Stimulated activated naive CD8-positive, alpha-beta T cell treated with anti-CD3 and anti-CD28 coated beads, Interleukin-15, Interleukin-2, amounts not matched to agents 100 U/mL and 50 U/mL, for 24 hours (primary cell): ENCODE measurements at regions not wholly inside any gene's neighbourhood (a gene's known extent, or its start where the extent isn't known, plus 50 kb on each side); places are given as distances from the start of the nearest gene placed in this dataset.
"Not testable (repeated sequence)": the region's sequence is repeated elsewhere in the genome, so short reads cannot be mapped to it uniquely, and the experiment has no call there.

ENCODE experiments used
- ATAC-seq: fragments of 150-1000 bp; cut with Tn5 transposase; one replicate; pipeline ENCODE4 v1.10.0; 2021
- DNase-seq: peaks from one replicate; pipeline ENCODE4 v3.0.0; 2021

DNA sequence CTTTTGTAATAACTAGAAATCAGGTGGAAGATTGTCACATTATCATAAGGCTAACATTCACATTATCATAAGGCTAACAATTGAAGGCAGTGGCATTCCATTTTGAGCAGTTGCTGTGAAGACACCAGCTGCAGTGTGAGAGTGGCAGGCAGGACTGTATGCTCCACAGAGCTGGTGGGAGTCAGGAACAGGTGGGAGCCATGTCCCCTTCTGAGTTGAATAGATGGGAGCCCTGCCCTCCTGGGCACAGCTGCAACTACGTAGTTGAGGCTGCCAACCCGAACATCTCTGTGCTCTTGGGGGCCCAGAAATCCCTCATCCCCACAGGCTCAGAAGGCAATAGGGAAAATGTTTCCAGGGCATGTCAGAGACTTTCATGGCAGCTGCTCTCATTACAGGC lies 1627.6 kb downstream of the SI start:
- ATAC-seq, result no peak

DNA sequence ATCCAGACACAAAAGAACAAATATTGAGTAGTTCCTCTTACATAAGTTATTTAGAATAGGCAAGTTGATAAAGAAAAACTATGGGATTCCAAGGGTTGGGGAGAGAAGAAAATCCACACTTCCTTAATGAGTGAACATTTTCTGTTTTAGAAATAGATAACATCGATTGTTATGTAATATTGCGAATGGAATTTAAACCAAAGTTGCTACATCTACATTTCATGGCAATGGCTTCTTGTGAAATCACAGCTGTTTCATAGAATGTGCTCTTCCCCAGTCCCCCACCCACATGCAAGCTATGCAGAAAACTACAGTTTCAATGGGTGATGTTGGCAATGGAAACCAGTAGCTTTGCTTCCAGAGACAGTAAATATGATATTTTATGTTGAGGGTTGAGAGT lies 1639.5 kb downstream of the SI start:
- ATAC-seq, result no peak
- DNase-seq, result no peak

More for the DNA sequence above, 1627.6 kb downstream of the SI start:
- DNase-seq, result no peak

DNA sequence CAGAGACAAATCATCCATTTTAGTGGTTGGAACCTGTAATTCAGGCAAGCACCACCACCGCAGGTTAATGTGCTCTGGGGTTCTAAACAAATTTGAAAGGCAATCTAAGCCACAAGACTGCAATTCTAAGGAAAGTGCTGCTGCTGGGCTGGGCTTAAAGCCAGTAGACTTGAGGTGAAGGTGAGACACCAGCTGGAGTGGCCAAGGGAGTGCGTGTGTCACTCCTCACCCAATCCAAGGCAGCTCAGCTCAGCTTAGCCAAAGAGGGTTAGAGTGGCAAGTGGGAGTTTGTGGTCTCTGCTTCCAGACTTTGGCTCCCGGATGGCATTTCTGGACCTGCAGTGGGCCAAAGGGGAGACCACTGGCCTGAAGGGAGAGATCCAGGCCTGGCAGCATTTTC lies 1655.6 kb downstream of the SI start:
- ATAC-seq, result no peak
- DNase-seq, result no peak

DNA sequence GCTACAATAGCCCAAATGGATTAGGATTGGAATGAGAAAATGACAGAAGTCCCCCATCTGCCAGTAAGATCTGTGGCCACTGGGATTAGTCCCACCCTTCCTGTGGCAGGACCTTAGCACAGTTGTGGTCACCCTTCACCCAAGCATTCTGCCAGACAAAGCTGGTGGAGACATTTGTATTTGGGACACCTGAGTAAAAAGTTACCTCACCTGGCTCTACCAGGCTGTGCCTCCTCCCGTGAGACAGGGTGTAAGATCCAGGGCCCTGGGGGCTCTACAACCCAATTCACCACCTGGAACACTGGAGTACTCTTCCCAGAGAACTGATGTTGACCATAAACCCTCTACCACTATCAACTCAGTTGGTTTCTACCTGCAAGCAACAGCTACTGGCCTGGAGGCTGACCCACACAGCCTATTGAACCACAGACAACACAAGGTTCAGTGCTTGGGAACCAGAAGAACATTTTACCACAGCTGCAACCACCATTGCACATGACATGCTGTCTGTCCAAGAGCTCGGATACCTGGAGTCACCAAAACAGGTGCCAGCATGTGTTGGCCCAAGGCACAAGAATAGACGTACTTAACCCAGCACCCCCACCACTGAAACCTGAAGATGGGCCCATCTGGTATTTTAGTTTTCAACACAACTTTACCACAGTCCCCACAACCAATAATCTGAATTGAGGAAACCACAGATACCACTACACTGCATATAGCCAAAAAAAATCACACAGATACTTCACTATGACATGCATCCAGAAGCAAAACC lies 1686.7 kb downstream of the SI start:
- no peak for DNase-seq
- ATAC-seq, result no peak

DNA sequence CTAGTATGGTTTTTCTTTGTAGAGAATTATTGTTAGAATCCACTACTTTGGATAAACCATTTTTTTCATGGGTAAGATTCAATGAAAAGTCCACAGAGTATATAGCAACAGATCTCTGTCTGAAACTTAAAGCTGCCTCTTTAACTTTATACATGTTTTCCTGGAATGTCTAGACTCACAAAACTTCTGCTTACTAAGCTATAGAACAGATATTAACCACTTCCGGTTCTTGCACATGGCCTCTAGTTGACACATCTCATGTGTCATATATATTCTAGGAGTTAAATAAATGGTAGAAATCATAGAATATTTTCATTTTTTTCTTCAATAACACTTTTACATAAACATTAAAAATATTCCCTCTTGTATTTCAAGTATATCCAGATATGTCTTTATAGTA lies 1693.9 kb downstream of the SI start:
- no peak for DNase-seq
- no peak for ATAC-seq

DNA sequence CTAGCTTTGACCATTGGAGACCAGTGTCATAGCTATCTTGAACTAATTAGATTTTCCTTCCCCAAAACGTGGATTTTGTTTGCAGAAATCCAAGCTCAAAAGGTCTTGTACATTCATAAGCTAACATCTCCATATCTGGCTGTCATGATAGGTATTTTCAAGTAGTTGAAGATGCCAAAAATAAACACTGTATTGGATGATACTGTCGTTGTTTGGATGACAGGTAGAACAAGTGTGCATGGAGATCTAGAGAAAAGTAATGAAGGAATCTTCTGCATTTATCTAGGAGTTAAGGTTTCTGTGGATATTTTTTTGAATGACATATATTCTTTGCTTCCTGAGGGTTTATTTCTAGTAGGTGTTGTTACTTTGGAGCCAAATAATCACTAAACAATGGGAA lies 1696.1 kb downstream of the SI start:
- ATAC-seq (no peak), DNase-seq (no peak)

DNA sequence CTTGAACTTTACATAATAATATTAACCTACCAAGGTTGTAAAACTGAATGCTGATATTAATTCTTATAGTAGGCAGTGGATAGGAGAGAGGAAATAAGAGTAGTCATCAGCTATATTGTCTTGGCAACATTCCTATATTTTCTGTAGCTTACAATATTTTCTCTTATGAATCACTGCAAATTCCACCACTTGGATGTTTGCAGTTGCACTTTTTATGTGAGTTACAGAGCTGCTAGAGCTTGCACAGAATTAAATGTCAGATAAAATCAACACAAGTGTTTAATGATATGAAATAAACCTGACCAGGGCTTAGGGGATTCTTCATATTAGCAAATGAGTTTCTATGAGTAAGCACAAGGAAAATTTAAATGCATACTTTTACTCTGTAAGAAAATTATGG lies 1710.1 kb downstream of the SI start:
- DNase-seq, result no peak
- no peak for ATAC-seq

DNA sequence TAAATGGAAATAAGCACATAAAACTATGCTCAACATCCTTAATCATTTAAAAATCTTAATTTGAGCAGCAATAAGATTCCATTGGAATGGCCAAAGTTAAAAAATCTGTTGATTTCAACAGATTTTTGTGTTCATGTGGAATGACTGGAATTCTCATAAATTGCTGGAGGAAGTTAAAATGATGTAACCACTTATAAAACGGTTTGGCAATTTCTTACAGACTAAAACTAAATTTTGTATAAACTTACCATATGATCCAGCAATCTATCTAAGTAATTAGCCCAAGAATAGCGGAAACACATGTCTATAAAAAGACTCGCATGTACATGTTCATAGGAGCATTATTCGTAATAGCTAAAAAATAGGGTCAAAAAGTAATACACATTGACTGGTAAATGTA lies 1713.6 kb downstream of the SI start:
- ATAC-seq (no peak), DNase-seq (no peak)

DNA sequence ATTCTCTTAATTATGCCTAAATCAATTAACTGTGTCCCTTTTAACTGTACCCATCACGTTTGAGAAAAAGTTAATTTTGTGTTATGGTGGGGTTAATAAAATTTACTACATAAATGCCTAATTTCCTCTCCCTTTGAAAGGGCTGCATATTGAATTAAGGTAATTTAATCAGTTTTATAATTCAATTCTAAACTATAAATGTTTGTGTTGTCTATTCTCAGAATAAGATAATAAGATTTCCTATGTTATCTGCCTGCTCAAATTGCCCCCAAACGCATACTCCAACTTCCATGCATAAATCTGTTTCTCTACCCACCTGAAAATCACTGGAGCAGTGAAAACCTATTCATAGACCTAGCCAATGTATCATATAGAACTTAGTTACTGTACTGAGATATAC lies 1716.1 kb downstream of the SI start:
- DNase-seq (no peak), ATAC-seq (no peak)

DNA sequence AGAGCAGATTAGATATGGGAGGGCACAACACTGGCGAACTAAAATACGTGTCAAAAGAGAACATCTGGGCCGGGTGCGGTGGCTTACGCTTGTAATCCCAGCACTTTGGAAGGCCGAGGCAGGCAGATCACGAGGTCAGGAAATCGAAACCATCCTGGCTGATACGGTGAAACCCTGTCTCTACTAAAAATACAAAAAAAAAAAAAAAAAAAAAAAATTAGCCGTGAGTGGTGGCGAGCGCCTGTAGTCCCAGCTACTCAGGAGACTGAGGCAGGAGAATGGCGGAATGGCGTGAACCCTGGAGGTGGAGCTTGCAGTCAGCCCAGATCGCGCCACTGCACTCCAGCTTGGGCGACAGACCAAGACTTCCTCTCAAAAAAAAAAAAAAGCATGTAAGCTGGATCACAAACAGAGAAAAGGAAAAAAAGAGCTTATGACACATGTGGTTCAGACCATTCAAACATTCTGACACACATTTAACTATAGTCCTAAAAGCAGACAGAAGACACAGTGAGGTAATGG lies 1716.9 kb downstream of the SI start:
- DNase-seq, ATAC-seq: not testable (repeated sequence)

DNA sequence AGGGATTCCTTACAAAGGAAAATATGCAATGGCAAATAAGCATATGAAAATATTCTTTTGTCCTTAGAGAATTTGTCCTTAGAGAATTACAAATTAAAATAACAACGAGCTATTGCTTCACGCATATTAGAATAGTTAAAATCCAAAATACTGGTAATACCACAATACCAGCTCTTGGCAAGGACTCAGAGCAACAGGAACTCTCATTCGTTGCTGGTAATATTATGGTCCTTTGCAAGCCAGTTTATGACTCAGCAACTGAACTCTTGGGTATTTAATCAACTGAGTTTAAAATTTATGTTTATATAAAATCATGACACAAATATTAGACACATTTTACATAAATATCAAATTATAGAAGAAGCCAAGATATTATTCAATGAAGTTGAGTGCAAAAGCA lies 1730.4 kb downstream of the SI start:
- ATAC-seq, result no peak
- DNase-seq, result no peak

DNA sequence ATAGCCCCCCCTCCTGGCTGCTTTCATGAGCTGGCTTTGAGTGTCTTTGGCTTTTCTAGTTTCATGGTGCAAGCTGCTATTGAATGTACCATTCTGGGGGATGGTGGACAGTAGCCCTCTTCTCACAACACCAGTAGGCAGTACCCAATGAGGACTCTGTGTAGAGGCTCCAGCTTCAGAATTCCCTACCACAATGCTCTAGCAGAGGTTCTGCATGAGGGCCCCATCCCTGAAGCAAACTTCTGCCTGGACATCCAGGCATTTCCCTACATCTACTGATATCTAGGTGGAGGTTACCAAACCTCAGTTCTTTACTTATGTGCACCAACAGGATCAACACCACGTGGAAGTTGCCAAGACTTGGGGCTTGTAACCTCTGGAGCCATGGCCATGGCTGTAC lies 1742.9 kb downstream of the SI start:
- ATAC-seq, result no peak
- DNase-seq, result no peak

DNA sequence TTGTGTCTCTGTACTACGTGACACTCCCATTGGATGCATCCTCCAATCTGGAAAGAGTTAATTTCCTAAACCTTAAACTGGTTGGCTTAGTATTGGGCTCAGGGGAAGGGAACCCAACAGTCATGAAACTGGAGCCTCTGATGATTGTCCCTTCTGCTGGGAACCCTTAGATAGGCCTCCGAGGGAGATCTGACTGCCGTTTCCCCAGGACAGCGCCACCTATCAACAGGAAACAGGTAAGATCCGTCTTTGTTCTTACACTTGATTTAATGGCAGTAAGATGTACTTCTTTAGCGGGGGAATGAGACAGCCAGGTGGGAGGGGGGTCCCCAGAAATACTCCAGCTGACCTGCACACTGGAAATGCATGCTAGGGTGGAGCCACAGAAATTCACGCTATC lies 1749.6 kb downstream of the SI start:
- DNase-seq, result no peak
- no peak for ATAC-seq

DNA sequence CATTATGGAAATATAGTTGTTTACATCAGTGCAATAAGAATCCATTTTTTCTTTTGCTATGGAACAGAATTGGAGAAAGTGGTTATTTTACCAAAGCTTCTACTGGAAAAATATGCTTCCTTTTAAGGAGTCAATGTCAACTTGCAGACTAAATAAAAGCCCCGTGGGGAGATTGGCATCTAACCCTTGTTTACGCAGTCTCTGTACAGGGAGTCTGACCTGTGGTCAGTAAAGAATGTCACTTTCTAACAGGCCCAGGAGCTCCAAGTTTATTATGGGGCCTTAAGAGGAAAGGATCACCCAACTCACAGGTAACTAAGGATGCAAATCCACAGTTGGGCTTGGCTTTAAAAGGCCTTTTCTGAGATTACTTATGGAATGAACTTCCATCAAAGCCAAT lies 1751.2 kb downstream of the SI start:
- DNase-seq, result no peak
- no peak for ATAC-seq

DNA sequence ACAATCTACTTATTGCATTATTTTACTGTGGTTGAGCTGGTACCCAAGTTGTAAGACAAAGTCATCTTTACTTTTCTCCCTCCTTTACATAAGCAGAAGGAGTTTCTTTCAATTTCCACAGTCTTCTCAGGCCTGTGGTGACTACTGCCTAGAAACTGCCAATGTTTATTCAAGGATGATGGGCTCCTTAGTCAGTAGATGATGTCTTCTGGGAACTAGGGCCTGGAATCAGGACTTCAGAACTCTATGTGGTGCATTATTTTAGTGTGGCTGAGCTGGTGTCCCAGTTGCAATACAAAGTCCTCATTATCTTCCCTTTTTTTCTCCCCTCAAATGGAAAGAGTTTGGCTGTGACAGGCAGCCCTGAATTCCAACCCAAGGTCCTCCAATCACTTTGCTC lies 1762.5 kb downstream of the SI start:
- DNase-seq (no peak), ATAC-seq (no peak)

DNA sequence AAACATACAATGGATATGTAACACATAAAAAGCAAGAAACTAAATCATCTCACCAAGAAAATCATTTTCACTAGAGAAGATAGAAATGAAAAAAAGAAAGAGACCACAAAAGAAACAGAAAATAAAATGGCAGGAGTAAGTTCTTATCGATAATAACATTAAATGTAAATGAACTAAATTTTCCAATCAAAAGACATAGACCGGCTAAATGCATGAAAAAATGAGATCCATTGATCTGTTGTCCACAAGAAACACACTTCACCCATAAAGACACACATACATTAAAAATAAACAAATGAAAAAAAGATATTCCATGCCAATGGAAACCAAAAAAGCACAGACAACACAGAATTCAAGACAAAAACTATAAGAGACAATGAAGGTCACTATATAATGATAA lies 1771.9 kb downstream of the SI start:
- ATAC-seq, result no peak
- DNase-seq, result no peak

DNA sequence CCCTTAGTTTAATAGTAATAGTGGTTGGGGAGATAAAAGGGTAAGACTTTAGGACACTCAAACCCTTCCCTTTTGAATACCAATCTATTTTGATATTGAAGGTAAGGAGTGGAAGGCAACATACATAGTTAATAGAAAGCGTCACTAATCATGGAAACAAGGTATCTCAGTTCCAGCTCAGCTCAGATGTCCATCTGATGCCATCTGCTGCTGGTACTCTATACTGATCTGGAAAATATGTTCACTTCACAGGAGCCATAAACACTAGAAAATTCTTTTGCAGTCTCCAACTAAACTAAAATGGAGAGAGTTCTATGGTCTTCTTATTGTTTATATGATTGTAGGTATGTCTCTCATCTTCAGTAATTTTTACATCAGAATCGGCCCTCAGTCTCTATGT lies 1777.1 kb downstream of the OTOL1 start:
- DNase-seq, result no peak
- ATAC-seq, result no peak

DNA sequence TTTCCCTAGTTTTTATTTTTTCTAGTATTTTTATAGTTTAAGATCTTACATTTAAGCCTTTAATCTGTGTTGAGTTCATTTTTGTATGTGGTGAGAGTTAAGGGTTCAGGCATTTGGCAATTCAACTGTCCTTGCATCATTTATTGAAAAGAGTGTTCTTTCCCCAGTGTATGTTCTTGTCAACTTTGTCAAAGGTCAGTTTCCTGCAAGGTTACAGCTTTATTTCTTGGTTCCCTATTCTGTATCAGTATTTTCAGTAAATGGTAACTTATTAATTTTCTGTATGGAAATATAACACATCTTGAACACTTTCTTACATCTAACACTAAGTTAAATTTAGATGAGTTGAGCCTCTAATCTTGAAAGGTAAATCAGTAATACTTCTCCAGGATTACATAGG lies 1770.1 kb downstream of the OTOL1 start:
- ATAC-seq (no peak), DNase-seq (no peak)

DNA sequence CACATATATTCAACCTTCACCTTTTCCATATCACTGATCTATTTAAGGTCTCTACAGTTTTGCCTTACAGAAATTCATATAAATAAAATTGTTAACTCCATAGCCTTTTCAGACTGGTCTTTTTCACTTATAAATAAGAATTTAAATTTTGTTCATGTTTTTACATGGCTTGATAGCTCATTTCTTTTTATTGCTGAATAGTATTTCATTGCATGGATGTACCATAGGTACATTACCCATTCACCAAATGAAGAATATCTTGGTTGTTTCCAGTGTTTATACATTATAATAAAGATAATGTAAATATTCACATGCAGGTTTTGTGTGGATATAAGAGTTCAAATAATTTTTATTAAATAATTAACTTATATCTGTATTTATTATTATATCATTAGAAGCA lies 1765.0 kb downstream of the OTOL1 start:
- ATAC-seq (no peak), DNase-seq (no peak)

DNA sequence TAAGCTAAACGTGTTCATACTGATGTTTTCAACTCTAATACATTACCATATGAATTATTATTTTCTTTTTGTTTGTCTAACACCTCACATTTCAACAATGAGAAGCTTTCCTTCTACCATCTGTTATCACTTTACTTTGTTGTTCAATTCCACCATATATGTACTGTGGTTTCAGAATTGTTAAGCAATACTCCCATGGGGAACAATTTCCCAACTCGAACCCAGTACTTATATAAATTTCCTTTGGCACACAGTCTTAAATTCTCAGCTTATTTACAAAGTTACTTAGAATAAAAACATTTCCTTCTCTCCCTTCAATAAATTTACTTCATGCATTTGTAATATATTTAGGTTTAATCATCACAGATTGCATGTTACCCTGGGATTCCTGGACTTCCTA lies 1764.4 kb downstream of the OTOL1 start:
- no peak for DNase-seq
- ATAC-seq, result no peak

DNA sequence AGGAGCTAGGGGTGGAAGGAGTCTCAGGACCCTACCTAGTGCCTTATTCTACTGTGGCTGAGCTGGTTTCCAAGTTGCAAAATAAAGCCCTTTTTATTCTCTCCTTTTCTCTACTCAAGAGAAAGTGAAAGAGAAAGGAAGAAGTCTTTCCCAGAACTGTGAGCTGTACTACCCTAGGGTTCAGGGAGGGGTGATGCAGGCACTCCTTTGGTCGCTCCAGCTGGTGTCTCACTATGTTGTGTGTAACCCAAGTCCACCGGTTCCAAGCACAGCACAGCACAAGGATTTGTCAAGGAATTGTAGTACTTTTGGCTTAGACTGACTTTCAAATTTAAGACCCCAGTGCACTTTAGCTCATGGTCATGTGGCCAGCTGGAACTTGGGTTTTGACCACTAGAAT lies 1721.7 kb downstream of the OTOL1 start:
- no peak for DNase-seq
- no peak for ATAC-seq

DNA sequence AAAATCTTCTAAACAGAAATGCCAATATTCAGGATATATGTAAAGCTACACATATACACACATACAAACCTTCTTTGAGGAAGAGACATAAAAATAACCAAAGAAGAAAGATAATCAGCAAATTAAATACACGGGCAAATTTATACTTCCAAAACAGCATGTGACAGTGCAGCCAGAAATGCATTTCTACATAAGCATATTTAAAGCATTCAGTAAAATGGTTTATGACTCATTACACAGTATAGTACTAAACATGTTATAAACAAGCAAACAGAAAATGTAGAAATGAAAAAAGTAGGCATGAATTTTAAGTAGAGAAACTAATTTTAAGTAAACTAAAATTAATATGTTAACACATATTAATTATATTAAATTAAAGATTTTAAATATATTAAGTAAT lies 1717.2 kb downstream of the OTOL1 start:
- ATAC-seq (no peak), DNase-seq (no peak)

DNA sequence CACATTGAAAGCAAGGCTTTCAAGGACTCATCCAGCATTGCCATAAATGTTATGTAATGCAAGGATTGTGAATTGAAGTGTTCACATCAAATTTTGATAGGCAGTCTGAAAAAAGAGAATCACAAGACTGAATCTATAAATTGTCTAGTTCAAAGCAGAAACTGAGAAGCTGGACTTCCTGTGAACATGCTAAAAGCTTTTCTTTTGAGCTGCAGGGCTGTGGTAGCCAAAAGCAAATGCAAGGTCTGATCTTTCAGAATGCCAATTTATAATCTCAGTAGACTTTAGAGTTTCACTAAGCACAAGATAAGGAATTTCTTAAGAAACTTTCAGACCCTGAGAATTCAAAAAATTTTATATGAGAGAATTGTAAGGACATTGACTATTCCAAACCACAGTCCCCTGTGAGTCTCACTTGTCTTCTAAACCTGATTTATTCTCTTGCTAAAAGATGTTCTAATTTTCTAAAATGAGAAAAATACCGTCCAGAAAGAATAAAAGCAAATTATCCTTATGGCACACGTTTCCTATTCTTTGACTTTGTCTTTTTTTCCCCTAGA lies 1700.3 kb downstream of the OTOL1 start:
- ATAC-seq (no peak), DNase-seq (no peak)

DNA sequence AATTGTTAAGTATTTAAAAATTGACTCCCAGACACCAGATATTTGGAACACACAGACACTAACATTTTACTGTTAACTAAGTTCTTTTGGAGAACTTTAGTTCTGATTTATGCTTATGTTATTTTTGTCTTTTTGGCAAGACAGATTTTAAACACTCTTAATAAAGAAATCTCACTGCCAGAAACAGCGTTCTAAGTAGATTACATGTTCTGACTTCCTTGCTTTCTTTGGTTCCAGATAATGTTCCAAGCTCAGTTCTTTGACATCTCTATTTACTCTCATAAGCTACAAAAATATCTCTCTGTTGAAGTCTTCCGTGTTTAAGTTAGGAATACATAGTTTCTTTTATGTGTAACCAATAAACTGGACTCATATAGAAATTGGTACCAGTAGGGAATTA lies 1699.6 kb downstream of the OTOL1 start:
- no peak for ATAC-seq
- no peak for DNase-seq
